Stimulated activated CD8-positive, alpha-beta memory T cell treated with anti-CD3 and anti-CD28 coated beads, Interleukin-4, amount 100 ng/mL, for 24 hours (primary cell): ENCODE measurements at regions not wholly inside any gene's neighbourhood (a gene's known extent, or its start where the extent isn't known, plus 50 kb on each side); places are given as distances from the start of the nearest gene placed in this dataset.

Experiments
- DNase-seq: peaks from one replicate; pipeline ENCODE4 v3.0.0-alpha.2; 2020; ENCODE audit warnings: low read depth

GRCh38 chr2:17303521-17303920 is 214.7 kb downstream of the RAD51AP2 start:
- no peak for DNase-seq

GRCh38 chr2:17303054-17303453 is 215.2 kb downstream of the RAD51AP2 start:
- no peak for DNase-seq

GRCh38 chr2:17302281-17302680 is 216.0 kb downstream of the RAD51AP2 start:
- DNase-seq = no peak

GRCh38 chr2:17301437-17301836 is 216.8 kb downstream of the RAD51AP2 start:
- DNase-seq = no peak

- no peak for DNase-seq
Observed at GRCh38 chr2:17299891-17300540, 218.2 kb downstream of the RAD51AP2 start.

- DNase-seq = no peak
Observed at GRCh38 chr2:17298453-17298852, 219.8 kb downstream of the RAD51AP2 start.

GRCh38 chr2:17296686-17297085 is 221.6 kb downstream of the RAD51AP2 start:
- DNase-seq = no peak

- no peak for DNase-seq
Observed at GRCh38 chr2:17289669-17290068, 228.6 kb downstream of the RAD51AP2 start.

GRCh38 chr2:17287183-17287582 is 231.1 kb downstream of the RAD51AP2 start:
- no peak for DNase-seq

- no peak for DNase-seq
Observed at GRCh38 chr2:17282826-17283225, 235.4 kb downstream of the RAD51AP2 start.

GRCh38 chr2:17282245-17282644 is 236.0 kb downstream of the RAD51AP2 start:
- no peak for DNase-seq

- no peak for DNase-seq
Observed at GRCh38 chr2:17276220-17276619, 242.0 kb downstream of the RAD51AP2 start.

GRCh38 chr2:17272652-17273525 is 245.4 kb downstream of the RAD51AP2 start:
- DNase-seq = no peak

GRCh38 chr2:17272170-17272569 is 246.1 kb downstream of the RAD51AP2 start:
- no peak for DNase-seq

GRCh38 chr2:17271416-17271815 is 246.8 kb downstream of the RAD51AP2 start:
- no peak for DNase-seq

GRCh38 chr2:17270894-17271293 is 247.3 kb downstream of the RAD51AP2 start:
- DNase-seq = no peak

GRCh38 chr2:17263570-17263968 is 254.7 kb downstream of the RAD51AP2 start:
- no peak for DNase-seq

GRCh38 chr2:17262854-17263569 is 255.2 kb downstream of the RAD51AP2 start:
- DNase-seq = no peak

- no peak for DNase-seq
Observed at GRCh38 chr2:17259613-17260012, 258.6 kb downstream of the RAD51AP2 start.

- no peak for DNase-seq
Observed at GRCh38 chr2:17258861-17259260, 259.4 kb downstream of the RAD51AP2 start.

- DNase-seq = no peak
Observed at GRCh38 chr2:17257189-17257909, 260.9 kb downstream of the RAD51AP2 start.

- no peak for DNase-seq
Observed at GRCh38 chr2:17255071-17255470, 263.2 kb downstream of the RAD51AP2 start.
